ENCODE measurements at regions not wholly inside any gene's neighbourhood (a gene's known extent, or its start where the extent isn't known, plus 50 kb on each side); places are given as distances from the start of the nearest gene placed in this dataset.

DNA sequence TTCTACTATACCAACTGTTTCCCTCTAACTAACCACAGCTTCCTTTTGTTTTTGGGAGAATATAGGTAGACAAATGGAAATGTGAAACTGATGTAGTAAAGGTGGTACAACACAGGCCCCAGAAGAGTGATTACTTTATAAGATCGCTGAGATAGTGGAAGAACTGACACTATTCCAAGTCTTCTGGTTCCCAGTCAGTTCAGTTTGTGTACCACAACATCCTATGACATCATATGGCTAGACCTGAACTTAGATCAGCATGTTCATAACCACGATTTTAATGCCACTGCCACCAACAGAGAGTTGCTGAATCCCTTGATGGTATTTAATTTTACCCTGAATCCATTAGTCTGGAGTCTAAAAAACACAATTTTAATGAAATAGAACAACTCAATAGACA, 328.9 kb downstream of the GPD2 start:
- no peak for TF ChIP-seq EZH2 (IDR thresholded peaks at IDR 0.05; ENCODE audit: borderline replicate concordance, low read length)
- TF ChIP-seq, protein P1, sequence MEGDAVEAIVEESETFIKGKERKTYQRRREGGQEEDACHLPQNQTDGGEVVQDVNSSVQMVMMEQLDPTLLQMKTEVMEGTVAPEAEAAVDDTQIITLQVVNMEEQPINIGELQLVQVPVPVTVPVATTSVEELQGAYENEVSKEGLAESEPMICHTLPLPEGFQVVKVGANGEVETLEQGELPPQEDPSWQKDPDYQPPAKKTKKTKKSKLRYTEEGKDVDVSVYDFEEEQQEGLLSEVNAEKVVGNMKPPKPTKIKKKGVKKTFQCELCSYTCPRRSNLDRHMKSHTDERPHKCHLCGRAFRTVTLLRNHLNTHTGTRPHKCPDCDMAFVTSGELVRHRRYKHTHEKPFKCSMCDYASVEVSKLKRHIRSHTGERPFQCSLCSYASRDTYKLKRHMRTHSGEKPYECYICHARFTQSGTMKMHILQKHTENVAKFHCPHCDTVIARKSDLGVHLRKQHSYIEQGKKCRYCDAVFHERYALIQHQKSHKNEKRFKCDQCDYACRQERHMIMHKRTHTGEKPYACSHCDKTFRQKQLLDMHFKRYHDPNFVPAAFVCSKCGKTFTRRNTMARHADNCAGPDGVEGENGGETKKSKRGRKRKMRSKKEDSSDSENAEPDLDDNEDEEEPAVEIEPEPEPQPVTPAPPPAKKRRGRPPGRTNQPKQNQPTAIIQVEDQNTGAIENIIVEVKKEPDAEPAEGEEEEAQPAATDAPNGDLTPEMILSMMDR (IDR thresholded peaks at IDR 0.05; ENCODE audit: low read length) = no peak

Measured in OCI-LY1 (cell line).